GM12878 (cell line): ENCODE measurements at regions not wholly inside any gene's neighbourhood (a gene's known extent, or its start where the extent isn't known, plus 50 kb on each side); places are given as distances from the start of the nearest gene placed in this dataset.

Experiments
- ATAC-seq: fragments of 200-7000 bp; cut with Tn5 transposase; 3 replicates; pipeline ENCODE4 v1.9.1; 2020; ENCODE audit warnings: mild to moderate bottlenecking, moderate library complexity
- BruUV-seq: library from RNA; stranded (reverse); fragments of 400-500 nt; replicated peaks from 2 replicates; lab custom pipeline; 2021; lab: Mats Ljungman, UMichigan
- CTCF ChIA-PET: fragments of 300-600 bp; sonication (Branson Sonifier 250); formaldehyde crosslinking; extraction: SDS; loops from one replicate; lab custom pipeline; 2021; ENCODE audit warnings: inconsistent platforms; lab: Yijun Ruan, JAX
- POLR2A ChIA-PET: fragments of 350-600 bp; formaldehyde crosslinking; extraction: SDS; loops from one replicate; lab custom pipeline; 2021; ENCODE audit warnings: inconsistent platforms; lab: Charles Lee
- RAD21 ChIA-PET: fragments of 300-600 bp; sonication (Branson Sonifier 250); formaldehyde crosslinking; loops from one replicate; lab custom pipeline; 2023; ENCODE audit warnings: antibody characterized with exemption; ENCODE audit not compliant: unreplicated experiment; lab: Charles Lee
- SMC1A ChIA-PET: fragments of 300-600 bp; sonication (Branson Sonifier 250); formaldehyde crosslinking; loops from one replicate; lab custom pipeline; 2023; ENCODE audit not compliant: unreplicated experiment, uncharacterized antibody; lab: Charles Lee
- DNase-seq: peaks from one replicate; pipeline ENCODE4 v3.0.0-alpha.2; 2011; ENCODE audit warnings: low read depth, low spot score
- FAIRE-seq: peaks from 3 replicates; lab custom pipeline; 2011; peaks lifted over from hg19 to GRCh38; lab: Jason Lieb, UNC
- H2AFZ ChIP-seq: 2 replicates; pipeline ENCODE4 v1.6.0; 2011; ENCODE audit warnings: low read depth, low read length, control low read depth; ENCODE audit not compliant: control insufficient read depth
- H3K27ac ChIP-seq: 2 replicates; pipeline ENCODE4 v1.5.1; 2011; ENCODE audit warnings: control low read depth; ENCODE audit not compliant: control insufficient read depth, insufficient read depth
- H3K27me3 ChIP-seq, 2 experiments: replicated peaks in 1 of 2; 2 replicates each; pipeline versions ENCODE4 v1.6.0 to v1.6.1; 2011; ENCODE audit warnings: low read length in 1 of 2; ENCODE audit not compliant: control insufficient read depth in 2 of 2, insufficient read depth in 2 of 2
- H3K36me3 ChIP-seq, 2 experiments: 2 replicates each; pipeline ENCODE4 v1.5.1; 2011; ENCODE audit warnings: low read length in 1 of 2; ENCODE audit not compliant: control insufficient read depth in 2 of 2, insufficient read depth in 2 of 2
- H3K4me1 ChIP-seq: 2 replicates; pipeline ENCODE4 v1.6.1; 2011; ENCODE audit warnings: mild to moderate bottlenecking, low read length, moderate library complexity, mixed read lengths; ENCODE audit not compliant: control insufficient read depth, insufficient read depth
- H3K4me2 ChIP-seq: 2 replicates; pipeline ENCODE4 v1.6.0; 2011; ENCODE audit warnings: control low read depth; ENCODE audit not compliant: control insufficient read depth, insufficient read depth
- H3K4me3 ChIP-seq: fragments of 200-600 bp; sonication (generic); 2 replicates; pipeline ENCODE4 v1.5.1; 2016
- H3K79me2 ChIP-seq: 2 replicates; pipeline ENCODE4 v1.6.0; 2011; ENCODE audit warnings: low read length; ENCODE audit not compliant: control insufficient read depth, insufficient read depth
- H3K9ac ChIP-seq: 2 replicates; pipeline ENCODE4 v1.8.0; 2011; ENCODE audit warnings: low read length, control low read depth, mixed read lengths; ENCODE audit not compliant: control insufficient read depth, insufficient read depth
- H3K9me3 ChIP-seq: replicated peaks from 3 replicates; pipeline ENCODE4 v1.5.1; 2011; ENCODE audit warnings: mild to moderate bottlenecking, low read length; ENCODE audit not compliant: control insufficient read depth, insufficient read depth
- H4K20me1 ChIP-seq: 2 replicates; pipeline ENCODE4 v1.6.0; 2011; ENCODE audit not compliant: control insufficient read depth, insufficient read depth
- BMI1 ChIP-seq: fragments of 450-650 bp; IDR thresholded peaks from 2 replicates; pipeline ENCODE4 v1.6.1; 2016; ENCODE audit warnings: mild to moderate bottlenecking, moderate library complexity, borderline replicate concordance
- BRCA1 ChIP-seq: IDR thresholded peaks from 2 replicates; pipeline ENCODE4 v1.6.1; 2011; ENCODE audit warnings: low read depth, low read length, improper control_type of control experiment
- CHD4 ChIP-seq: fragments of 200-600 bp; sonication (generic); IDR thresholded peaks from 2 replicates; pipeline ENCODE4 v1.6.1; 2016; ENCODE audit warnings: mild to moderate bottlenecking
- CREB1 ChIP-seq: IDR thresholded peaks from 2 replicates; pipeline ENCODE4 v1.6.1; 2012; ENCODE audit warnings: low read depth, mild to moderate bottlenecking, inconsistent platforms
- HCFC1 ChIP-seq: fragments of 150-350 bp; IDR thresholded peaks from 2 replicates; pipeline ENCODE4 v1.6.1; 2014; ENCODE audit warnings: low read length
- MTA3 ChIP-seq: IDR thresholded peaks from 2 replicates; pipeline ENCODE4 v1.6.1; 2012; ENCODE audit warnings: low read length, inconsistent platforms, borderline replicate concordance
- NBN ChIP-seq: fragments of 450-650 bp; IDR thresholded peaks from 2 replicates; pipeline ENCODE4 v1.6.1; 2016
- NR2F1 ChIP-seq: fragments of 450-650 bp; conservative IDR thresholded peaks from 2 replicates; pipeline ENCODE4 v1.6.1; 2017; ENCODE audit warnings: mild to moderate bottlenecking
- PAX5 ChIP-seq: IDR thresholded peaks from 2 replicates; pipeline ENCODE4 v1.6.1; 2011; ENCODE audit warnings: low read depth, low read length, borderline replicate concordance
- RFX5 ChIP-seq: IDR thresholded peaks from 2 replicates; pipeline ENCODE4 v1.6.1; 2011; ENCODE audit warnings: low read depth, low read length, improper control_type of control experiment
- SMAD5 ChIP-seq: IDR thresholded peaks from 2 replicates; pipeline ENCODE4 v1.6.1; 2016; ENCODE audit warnings: antibody characterized with exemption, low read depth
- SRF ChIP-seq, 2 experiments: IDR thresholded peaks; 2 replicates each; pipeline ENCODE4 v1.6.1; 2011; ENCODE audit warnings: low read depth in 2 of 2, low read length in 2 of 2, mild to moderate bottlenecking in 1 of 2, moderate library complexity in 1 of 2
- STAT1 ChIP-seq: fragments of 450-650 bp; conservative IDR thresholded peaks from 2 replicates; pipeline ENCODE4 v1.6.1; 2014; ENCODE audit warnings: antibody characterized with exemption, mild to moderate bottlenecking
- SUZ12 ChIP-seq: fragments of 200-600 bp; sonication (generic); IDR thresholded peaks from one replicate; pipeline ENCODE4 v1.6.1; 2018; ENCODE audit warnings: antibody characterized with exemption, mild to moderate bottlenecking; ENCODE audit not compliant: unreplicated experiment
- TCF7 ChIP-seq: IDR thresholded peaks from 2 replicates; pipeline ENCODE4 v1.6.1; 2014; ENCODE audit warnings: antibody characterized with exemption, borderline replicate concordance
- ZNF217 ChIP-seq: fragments of 450-650 bp; IDR thresholded peaks from 2 replicates; pipeline ENCODE4 v1.6.1; 2017; ENCODE audit warnings: antibody characterized with exemption, mild to moderate bottlenecking
- WGBS: methylation state at CpG from one replicate; pipeline ENCODE4 v1.1.6; 2016; ENCODE audit warnings: low lambda C conversion rate; ENCODE audit not compliant: insufficient replicate concordance, insufficient coverage; ENCODE audit errors: missing lambda C conversion rate; 5-methylcytosine and 5-hydroxymethylcytosine counted together
- in situ Hi-C: fragments of 300-500 bp; cut with MboI; formaldehyde crosslinking; loops from 9 replicates; pipeline ENCODE4 v1.14.3; 2018; ENCODE audit warnings: mixed read lengths
- intact Hi-C: fragments of 100-400 bp; cut with micrococcal nuclease; formaldehyde crosslinking; loops from one replicate; pipeline ENCODE4 v1.14.2; 2022; ENCODE audit not compliant: unreplicated experiment
- TF ChIP-seq, protein P1 (sequence below): fragments of 450-650 bp; IDR thresholded peaks from 2 replicates; pipeline ENCODE4 v1.6.1; 2017; ENCODE audit warnings: mild to moderate bottlenecking, low read depth, inconsistent platforms; ENCODE audit not compliant: poor library complexity, severe bottlenecking
- TF ChIP-seq, protein P2 (sequence below): fragments of 450-650 bp; conservative IDR thresholded peaks from 2 replicates; pipeline ENCODE4 v1.6.1; 2017; ENCODE audit warnings: mild to moderate bottlenecking, moderate library complexity

DNA sequence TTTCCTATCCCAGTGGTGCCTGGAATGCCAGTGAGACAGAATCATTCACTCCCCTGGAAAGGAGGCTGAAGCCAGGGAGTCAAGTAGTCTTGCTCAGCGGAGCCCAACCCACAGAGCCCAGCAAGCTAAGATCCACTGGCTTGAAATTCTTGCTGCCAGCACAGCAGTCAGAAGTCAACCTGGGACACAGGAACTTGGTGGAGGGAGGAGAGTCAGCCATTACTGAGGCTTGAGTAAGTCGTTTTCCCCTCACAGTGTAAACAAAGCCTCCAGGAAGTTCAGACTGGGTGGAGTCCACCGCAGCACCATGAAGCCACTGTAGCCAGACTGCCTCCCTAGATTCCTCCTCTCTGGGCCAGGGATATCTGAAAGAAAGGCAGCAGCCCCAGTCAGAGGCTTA, 283.2 kb upstream of the CPEB2 start:
- no peak overlapping the region for H2AFZ ChIP-seq
- no peaks in the 10 kb centered on the region for H3K27me3 ChIP-seq
- no peaks in the 10 kb centered on the region for H3K4me1 ChIP-seq
- no peaks in the 10 kb centered on the region for H3K36me3 ChIP-seq
- FAIRE-seq (no peak), ATAC-seq (no peak), DNase-seq (no peak)
- no peak overlapping the region for H3K9ac ChIP-seq
- TF ChIP-seq BMI1 (no peak), SMAD5 (no peak), STAT1 (no peak), ZNF217 (no peak), NBN (no peak), CHD4 (no peak), HCFC1 (no peak), PAX5 (no peak), MTA3 (no peak), RFX5 (no peak), BRCA1 (no peak), NR2F1 (no peak), CREB1 (no peak), TCF7 (no peak), SRF (IDR thresholded peaks at IDR 0.05; ENCODE audit: low read depth in 2 of 2, low read length in 2 of 2) (no peak), SUZ12 (no peak)
- TF ChIP-seq, protein P1, sequence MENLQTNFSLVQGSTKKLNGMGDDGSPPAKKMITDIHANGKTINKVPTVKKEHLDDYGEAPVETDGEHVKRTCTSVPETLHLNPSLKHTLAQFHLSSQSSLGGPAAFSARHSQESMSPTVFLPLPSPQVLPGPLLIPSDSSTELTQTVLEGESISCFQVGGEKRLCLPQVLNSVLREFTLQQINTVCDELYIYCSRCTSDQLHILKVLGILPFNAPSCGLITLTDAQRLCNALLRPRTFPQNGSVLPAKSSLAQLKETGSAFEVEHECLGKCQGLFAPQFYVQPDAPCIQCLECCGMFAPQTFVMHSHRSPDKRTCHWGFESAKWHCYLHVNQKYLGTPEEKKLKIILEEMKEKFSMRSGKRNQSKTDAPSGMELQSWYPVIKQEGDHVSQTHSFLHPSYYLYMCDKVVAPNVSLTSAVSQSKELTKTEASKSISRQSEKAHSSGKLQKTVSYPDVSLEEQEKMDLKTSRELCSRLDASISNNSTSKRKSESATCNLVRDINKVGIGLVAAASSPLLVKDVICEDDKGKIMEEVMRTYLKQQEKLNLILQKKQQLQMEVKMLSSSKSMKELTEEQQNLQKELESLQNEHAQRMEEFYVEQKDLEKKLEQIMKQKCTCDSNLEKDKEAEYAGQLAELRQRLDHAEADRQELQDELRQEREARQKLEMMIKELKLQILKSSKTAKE, result no peak
- TF ChIP-seq, protein P2, sequence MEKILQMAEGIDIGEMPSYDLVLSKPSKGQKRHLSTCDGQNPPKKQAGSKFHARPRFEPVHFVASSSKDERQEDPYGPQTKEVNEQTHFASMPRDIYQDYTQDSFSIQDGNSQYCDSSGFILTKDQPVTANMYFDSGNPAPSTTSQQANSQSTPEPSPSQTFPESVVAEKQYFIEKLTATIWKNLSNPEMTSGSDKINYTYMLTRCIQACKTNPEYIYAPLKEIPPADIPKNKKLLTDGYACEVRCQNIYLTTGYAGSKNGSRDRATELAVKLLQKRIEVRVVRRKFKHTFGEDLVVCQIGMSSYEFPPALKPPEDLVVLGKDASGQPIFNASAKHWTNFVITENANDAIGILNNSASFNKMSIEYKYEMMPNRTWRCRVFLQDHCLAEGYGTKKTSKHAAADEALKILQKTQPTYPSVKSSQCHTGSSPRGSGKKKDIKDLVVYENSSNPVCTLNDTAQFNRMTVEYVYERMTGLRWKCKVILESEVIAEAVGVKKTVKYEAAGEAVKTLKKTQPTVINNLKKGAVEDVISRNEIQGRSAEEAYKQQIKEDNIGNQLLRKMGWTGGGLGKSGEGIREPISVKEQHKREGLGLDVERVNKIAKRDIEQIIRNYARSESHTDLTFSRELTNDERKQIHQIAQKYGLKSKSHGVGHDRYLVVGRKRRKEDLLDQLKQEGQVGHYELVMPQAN, result no peak
- WGBS, result 64% methylated on average over 3 of the region's 3 CpGs
- no peaks in the 10 kb centered on the region; the same call in 2 of the 3 replicates for H3K9me3 ChIP-seq
- H3K79me2 ChIP-seq, result no peaks in the 10 kb centered on the region
- intact Hi-C loops, result no loop called here
- H3K4me2 ChIP-seq, result no peak overlapping the region
- no peak overlapping the region for H3K27ac ChIP-seq
- ChIA-PET SMC1A (no interaction called here), POLR2A (interaction anchor here (0.6 kb wide), 1 partner anchor 10 kb away, joined by 3 read pairs; no protein-coding TSS in a partner anchor), CTCF (no interaction called here), RAD21 (no interaction called here)
- no peaks in the 10 kb centered on the region for H4K20me1 ChIP-seq
- no TSS peak for BruUV-seq
- in situ Hi-C loops, result no loop called here
- H3K4me3 ChIP-seq, result no peak overlapping the region
